H9 (cell line): ENCODE measurements at regions not wholly inside any gene's neighbourhood (a gene's known extent, or its start where the extent isn't known, plus 50 kb on each side); places are given as distances from the start of the nearest gene placed in this dataset.

Experiments used
- DNase-seq: peaks from one replicate; pipeline ENCODE4 v3.0.0-alpha.2; 2017
- H2AFZ ChIP-seq: one replicate; pipeline ENCODE4 v1.6.1; 2013; ENCODE audit warnings: mild to moderate bottlenecking, low read length, control low read depth, moderate library complexity
- H2AK5ac ChIP-seq: 2 replicates; pipeline ENCODE4 v1.6.1; 2013; ENCODE audit warnings: low read length, control low read depth, mixed read lengths; ENCODE audit not compliant: insufficient read length
- H2BK120ac ChIP-seq: one replicate; pipeline ENCODE4 v1.6.1; 2013; ENCODE audit warnings: low read depth, mild to moderate bottlenecking, low read length, control low read depth, inconsistent platforms; ENCODE audit not compliant: poor library complexity, severe bottlenecking
- H2BK12ac ChIP-seq: 2 replicates; pipeline ENCODE4 v1.6.1; 2013; ENCODE audit warnings: low read length, control low read depth, mixed read lengths, low read depth; ENCODE audit not compliant: insufficient read length
- H2BK15ac ChIP-seq: 2 replicates; pipeline ENCODE4 v1.6.1; 2013; ENCODE audit warnings: low read depth, low read length, control low read depth
- H2BK20ac ChIP-seq: one replicate; pipeline ENCODE4 v1.6.1; 2013; ENCODE audit warnings: low read depth, mild to moderate bottlenecking, low read length, control low read depth, inconsistent platforms; ENCODE audit not compliant: poor library complexity, severe bottlenecking
- H2BK5ac ChIP-seq: 2 replicates; pipeline ENCODE4 v1.6.1; 2013; ENCODE audit warnings: low read length, control low read depth, mixed read lengths; ENCODE audit not compliant: insufficient read length
- H3K14ac ChIP-seq: 2 replicates; pipeline ENCODE4 v1.6.1; 2013; ENCODE audit warnings: low read length, control low read depth; ENCODE audit not compliant: insufficient read depth
- H3K18ac ChIP-seq: 2 replicates; pipeline ENCODE4 v1.6.1; 2013; ENCODE audit warnings: low read depth, mild to moderate bottlenecking, mixed read lengths, low read length, control low read depth; ENCODE audit not compliant: insufficient read length
- H3K23ac ChIP-seq: 2 replicates; pipeline ENCODE4 v1.6.1; 2013; ENCODE audit warnings: low read length, control low read depth, mixed read lengths, low read depth; ENCODE audit not compliant: insufficient read length
- H3K23me2 ChIP-seq: 2 replicates; pipeline ENCODE4 v1.6.1; 2013; ENCODE audit warnings: low read depth, mild to moderate bottlenecking, mixed read lengths, low read length, control low read depth; ENCODE audit not compliant: insufficient read length, poor library complexity, severe bottlenecking
- H3K27ac ChIP-seq: 2 replicates; pipeline ENCODE4 v1.5.1; 2013; ENCODE audit warnings: low read length, control low read depth, mixed read lengths, low read depth; ENCODE audit not compliant: insufficient read length
- H3K27me3 ChIP-seq: 2 replicates; pipeline ENCODE4 v1.6.1; 2013; ENCODE audit warnings: low read length, control low read depth, inconsistent platforms; ENCODE audit not compliant: insufficient read depth
- H3K4ac ChIP-seq: 2 replicates; pipeline ENCODE4 v1.6.1; 2013; ENCODE audit warnings: low read depth, mild to moderate bottlenecking, control low read depth, inconsistent platforms, low read length, moderate library complexity
- H3K4me1 ChIP-seq: 2 replicates; pipeline ENCODE4 v1.6.1; 2013; ENCODE audit warnings: low read length, control low read depth, inconsistent platforms; ENCODE audit not compliant: insufficient read depth
- H3K4me2 ChIP-seq: 2 replicates; pipeline ENCODE4 v1.6.1; 2013; ENCODE audit warnings: low read length, control low read depth, mixed read lengths; ENCODE audit not compliant: insufficient read length, insufficient read depth
- H3K56ac ChIP-seq: 2 replicates; pipeline ENCODE4 v1.6.1; 2013; ENCODE audit warnings: low read depth, mild to moderate bottlenecking, mixed read lengths, low read length, control low read depth; ENCODE audit not compliant: insufficient read length
- H3K79me1 ChIP-seq: 2 replicates; pipeline ENCODE4 v1.6.1; 2013; ENCODE audit warnings: low read depth, mild to moderate bottlenecking, moderate library complexity, low read length, control low read depth, inconsistent platforms; ENCODE audit not compliant: insufficient read depth, poor library complexity, severe bottlenecking
- H3K79me2 ChIP-seq: 2 replicates; pipeline ENCODE4 v1.6.1; 2013; ENCODE audit warnings: low read length, control low read depth, inconsistent platforms; ENCODE audit not compliant: insufficient read depth
- H3K9ac ChIP-seq: 2 replicates; pipeline ENCODE4 v1.6.1; 2013; ENCODE audit warnings: low read length, control low read depth, mixed read lengths; ENCODE audit not compliant: insufficient read length; ENCODE audit errors: extremely low read depth
- H3K9me3 ChIP-seq: one replicate; pipeline ENCODE4 v1.6.1; 2013; ENCODE audit warnings: low read depth, low read length, inconsistent platforms; ENCODE audit not compliant: control insufficient read depth
- H3T11ph ChIP-seq: one replicate; pipeline ENCODE4 v1.6.1; 2013; ENCODE audit warnings: mild to moderate bottlenecking, low read length, control low read depth, inconsistent platforms
- H4K20me1 ChIP-seq: one replicate; pipeline ENCODE4 v1.6.1; 2013; ENCODE audit not compliant: control insufficient read depth, insufficient read length, insufficient read depth
- H4K5ac ChIP-seq: 2 replicates; pipeline ENCODE4 v1.6.1; 2013; ENCODE audit warnings: low read depth, mild to moderate bottlenecking, mixed read lengths, low read length, control low read depth; ENCODE audit not compliant: insufficient read length
- H4K8ac ChIP-seq: replicated peaks from 2 replicates; pipeline ENCODE4 v1.6.1; 2013; ENCODE audit warnings: low read length, control low read depth, mixed read lengths, low read depth; ENCODE audit not compliant: insufficient read length
- H4K91ac ChIP-seq: 2 replicates; pipeline ENCODE4 v1.6.1; 2013; ENCODE audit warnings: low read depth, mild to moderate bottlenecking, moderate library complexity, mixed read lengths, low read length, control low read depth; ENCODE audit not compliant: insufficient read length
- H3K27ac Mint-ChIP-seq, 3 experiments: 2 replicates in 2 of 3; 3 replicates in 1 of 3; pipeline ENCODE4 v1.8.0; 2020 to 2021; ENCODE audit warnings: mixed read lengths in 3 of 3, mild to moderate bottlenecking in 1 of 3, moderate library complexity in 1 of 3
- H3K27me3 Mint-ChIP-seq: 2 replicates; pipeline ENCODE4 v1.8.0; 2021; ENCODE audit warnings: low read depth, mild to moderate bottlenecking, moderate library complexity, mixed read lengths
- H3K36me3 Mint-ChIP-seq, 3 experiments: 2 replicates in 2 of 3; 3 replicates in 1 of 3; pipeline ENCODE4 v1.8.0; 2020 to 2021; ENCODE audit warnings: low read depth in 3 of 3, mixed read lengths in 3 of 3; ENCODE audit not compliant: insufficient read depth in 1 of 3
- H3K4me1 Mint-ChIP-seq, 2 experiments: 2 replicates each; pipeline ENCODE4 v1.8.0; 2020; ENCODE audit warnings: mixed read lengths in 2 of 2
- H3K4me3 Mint-ChIP-seq, 2 experiments: 2 replicates in 1 of 2; 3 replicates in 1 of 2; pipeline ENCODE4 v1.8.0; 2020 to 2021; ENCODE audit warnings: mild to moderate bottlenecking in 2 of 2, mixed read lengths in 2 of 2, moderate library complexity in 1 of 2
- H3K9me3 Mint-ChIP-seq, 2 experiments: 2 replicates in 1 of 2; 3 replicates in 1 of 2; pipeline ENCODE4 v1.8.0; 2020; ENCODE audit warnings: mild to moderate bottlenecking in 2 of 2, mixed read lengths in 2 of 2, moderate library complexity in 1 of 2
- CTCF ChIP-seq: fragments of 200-600 bp; sonication (generic); conservative IDR thresholded peaks from 3 replicates; pipeline ENCODE4 v1.8.0; 2021; ENCODE audit warnings: antibody characterized with exemption, mild to moderate bottlenecking
- WGBS: extraction: QIAGEN DNeasy Blood & Tissue Kit; methylation state at CpG from one replicate; pipeline ENCODE4 v1.1.7; 2013; ENCODE audit warnings: missing lambda C conversion rate, low lambda C conversion rate, mixed read lengths; ENCODE audit not compliant: insufficient read length; ENCODE audit errors: extremely low coverage; 5-methylcytosine and 5-hydroxymethylcytosine counted together

- Mint-ChIP-seq H3K27ac (no peak overlapping the region), H3K9me3 (no peaks in the 10 kb centered on the region; a peak in 1 of 5 replicates), H3K27me3 (no peaks in the 10 kb centered on the region; the same call in 1 of the 2 replicates), H3K4me3 (no peak overlapping the region), H3K4me1 (peaks cover 0 to 3% of the 10 kb centered on the region in 2 experiments; a peak in 1 of 4 replicates), H3K36me3 (no peaks in the 10 kb centered on the region)
- H3K23ac ChIP-seq = no peak overlapping the region
- no peak overlapping the region for H3K56ac ChIP-seq
- H3K27ac ChIP-seq = no peak overlapping the region
- WGBS = no CpG with 5 or more reads among the region's 6 CpGs
- no peak overlapping the region for H2BK20ac ChIP-seq
- no peak overlapping the region for H2BK120ac ChIP-seq
- H2BK5ac ChIP-seq = no peak overlapping the region
- H3K27me3 ChIP-seq = no peaks in the 10 kb centered on the region
- no peaks in the 10 kb centered on the region for H3K4me1 ChIP-seq
- no peak overlapping the region for H4K91ac ChIP-seq
- no peaks in the 10 kb centered on the region for H3K23me2 ChIP-seq
- TF ChIP-seq CTCF = peak; percentile 55
- no peak overlapping the region for H4K5ac ChIP-seq
- peak; percentile 41 for DNase-seq
- no peaks in the 10 kb centered on the region for H3K79me2 ChIP-seq
- H4K8ac ChIP-seq = no peak overlapping the region
- no peak overlapping the region for H3K4me2 ChIP-seq
- no peak overlapping the region for H3K14ac ChIP-seq
- no peaks in the 10 kb centered on the region for H3K79me1 ChIP-seq
- no peak overlapping the region for H2BK15ac ChIP-seq
- H3K18ac ChIP-seq = no peak overlapping the region
- H3K9ac ChIP-seq = no peak overlapping the region
- H3K9me3 ChIP-seq = no peaks in the 10 kb centered on the region
- no peak overlapping the region for H2AK5ac ChIP-seq
- no peak overlapping the region for H2AFZ ChIP-seq
- H2BK12ac ChIP-seq = no peak overlapping the region
- H3K4ac ChIP-seq = no peak overlapping the region
- H4K20me1 ChIP-seq = no peaks in the 10 kb centered on the region
- no peak overlapping the region for H3T11ph ChIP-seq
These were observed 600.5 kb downstream of the EDEM1 start for GRCh38 chr3:5787861-5788488.
